Right renal cortex interstitium (tissue), 3 donors: ENCODE measurements at regions not wholly inside any gene's neighbourhood (a gene's known extent, or its start where the extent isn't known, plus 50 kb on each side); places are given as distances from the start of the nearest gene placed in this dataset.

Experiments used
- DNase-seq, 3 donors: peaks; one replicate each; pipeline ENCODE4 v3.0.0-alpha.2; 2013; ENCODE audit warnings: low read depth in 3 of 3, low spot score in 2 of 3

GRCh38 chr4:182973511-182973911, 56.3 kb upstream of the DCTD start:
- DNase-seq, result no peak

GRCh38 chr4:182971702-182972101, 54.5 kb upstream of the DCTD start:
- DNase-seq, result no peak

GRCh38 chr4:182969651-182970279, 52.6 kb upstream of the DCTD start:
- DNase-seq, result no peak

DNA sequence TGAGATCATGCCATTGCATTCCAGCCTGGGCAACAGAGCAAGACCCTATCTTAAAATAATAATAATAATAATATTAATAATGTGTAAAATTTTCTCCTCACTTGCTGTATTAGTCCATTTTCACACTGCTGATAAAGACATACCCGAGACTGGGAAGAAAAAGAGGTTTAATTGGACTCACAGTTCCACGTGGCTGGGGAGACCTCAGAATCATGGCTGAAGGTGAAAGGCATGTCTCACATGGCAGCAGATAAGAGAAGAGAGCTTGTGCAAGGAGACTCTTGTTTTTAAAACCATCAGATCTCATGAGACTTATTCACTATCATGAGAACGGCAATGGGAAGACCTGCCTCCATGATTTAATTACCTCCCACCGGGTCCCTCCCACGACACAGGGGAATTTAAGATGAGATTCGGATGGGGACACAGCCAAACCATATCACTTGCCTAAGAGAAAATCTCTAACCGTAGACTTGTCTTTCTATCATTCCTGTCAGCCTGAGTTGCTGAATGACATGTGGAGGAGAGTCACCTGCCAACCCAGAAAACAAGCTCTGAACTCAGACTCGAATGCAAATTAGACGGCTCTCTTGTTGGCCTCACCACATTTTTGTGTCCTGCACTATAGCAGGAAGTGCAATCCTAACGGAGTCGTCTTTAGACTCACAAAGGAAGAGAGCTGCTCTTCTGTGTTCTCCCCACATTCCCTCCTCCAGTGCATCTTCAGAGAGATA, 51.9 kb upstream of the DCTD start:
- peak in 1 of 3 donors; percentile 8 for DNase-seq

GRCh38 chr4:182967403-182967802, 50.2 kb upstream of the DCTD start:
- DNase-seq, result no peak
